ENCODE measurements at regions not wholly inside any gene's neighbourhood (a gene's known extent, or its start where the extent isn't known, plus 50 kb on each side); places are given as distances from the start of the nearest gene placed in this dataset.

DNA sequence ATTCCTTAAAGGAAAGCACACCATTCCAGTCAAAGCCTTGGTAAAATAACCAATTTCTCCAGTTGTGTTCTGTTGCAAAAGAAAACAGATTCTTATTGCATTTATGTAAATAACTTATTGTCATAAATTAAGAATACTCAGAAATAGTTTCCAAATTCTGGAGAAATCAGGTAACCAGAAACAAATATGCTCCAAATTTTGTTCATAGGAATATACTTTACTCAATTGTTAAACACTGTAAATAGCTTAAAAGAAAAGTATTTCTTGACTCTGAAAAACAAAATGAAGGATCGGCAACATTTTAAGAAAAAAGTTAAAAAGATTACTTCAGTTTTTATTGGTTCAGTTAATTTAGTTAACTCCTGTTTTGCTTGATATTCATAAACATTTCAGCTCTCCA is 67.1 kb upstream of the PIK3CG start:
- Histone ChIP-seq H3K27ac (no peak overlapping the region), H3K36me3 (no peaks in the 10 kb centered on the region), H3K4me1 (no peaks in the 10 kb centered on the region), H3K9me3 (no peaks in the 10 kb centered on the region), H3K27me3 (no peaks in the 10 kb centered on the region), H3K4me3 (no peak overlapping the region)
- DNase-seq = no peak
- 89 to 100% methylated on average over 1 of the region's 1 CpG for WGBS, 2 donors
- TF ChIP-seq, protein P1, sequence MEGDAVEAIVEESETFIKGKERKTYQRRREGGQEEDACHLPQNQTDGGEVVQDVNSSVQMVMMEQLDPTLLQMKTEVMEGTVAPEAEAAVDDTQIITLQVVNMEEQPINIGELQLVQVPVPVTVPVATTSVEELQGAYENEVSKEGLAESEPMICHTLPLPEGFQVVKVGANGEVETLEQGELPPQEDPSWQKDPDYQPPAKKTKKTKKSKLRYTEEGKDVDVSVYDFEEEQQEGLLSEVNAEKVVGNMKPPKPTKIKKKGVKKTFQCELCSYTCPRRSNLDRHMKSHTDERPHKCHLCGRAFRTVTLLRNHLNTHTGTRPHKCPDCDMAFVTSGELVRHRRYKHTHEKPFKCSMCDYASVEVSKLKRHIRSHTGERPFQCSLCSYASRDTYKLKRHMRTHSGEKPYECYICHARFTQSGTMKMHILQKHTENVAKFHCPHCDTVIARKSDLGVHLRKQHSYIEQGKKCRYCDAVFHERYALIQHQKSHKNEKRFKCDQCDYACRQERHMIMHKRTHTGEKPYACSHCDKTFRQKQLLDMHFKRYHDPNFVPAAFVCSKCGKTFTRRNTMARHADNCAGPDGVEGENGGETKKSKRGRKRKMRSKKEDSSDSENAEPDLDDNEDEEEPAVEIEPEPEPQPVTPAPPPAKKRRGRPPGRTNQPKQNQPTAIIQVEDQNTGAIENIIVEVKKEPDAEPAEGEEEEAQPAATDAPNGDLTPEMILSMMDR (IDR thresholded peaks at IDR 0.05) = no peak
- no peak for TF ChIP-seq POLR2A (IDR thresholded peaks at IDR 0.05)
- intact Hi-C loops (cut with DNase I) = no loop called here

DNA sequence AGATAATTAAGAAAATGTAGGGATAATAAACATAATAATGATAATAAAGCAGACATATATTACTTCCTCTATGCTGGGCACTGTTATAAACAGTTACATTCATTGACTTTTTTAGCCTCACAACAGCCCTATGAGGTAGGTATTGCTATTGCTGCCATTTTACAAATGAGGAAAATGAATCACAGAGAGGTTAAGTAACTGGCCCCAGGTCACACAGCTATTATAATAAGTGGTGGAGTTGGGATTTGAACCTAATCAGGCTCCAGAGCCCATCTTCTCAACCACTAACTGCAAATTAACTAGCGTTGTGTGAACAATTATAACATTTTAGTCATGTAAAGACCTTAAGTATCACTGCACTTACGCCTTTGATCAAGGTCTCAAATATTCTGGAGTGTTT is 62.5 kb upstream of the PIK3CG start:
- Histone ChIP-seq H3K36me3 (no peaks in the 10 kb centered on the region), H3K27me3 (no peaks in the 10 kb centered on the region), H3K27ac (no peak overlapping the region), H3K4me1 (no peaks in the 10 kb centered on the region), H3K4me3 (no peak overlapping the region), H3K9me3 (no peaks in the 10 kb centered on the region)
- TF ChIP-seq, protein P1 (IDR thresholded peaks at IDR 0.05) = no peak
- no peak for TF ChIP-seq POLR2A (IDR thresholded peaks at IDR 0.05)
- intact Hi-C loops (cut with DNase I) = no loop called here
- WGBS, 2 donors = 85 to 88% methylated on average over 2 of the region's 2 CpGs
- DNase-seq = no peak

DNA sequence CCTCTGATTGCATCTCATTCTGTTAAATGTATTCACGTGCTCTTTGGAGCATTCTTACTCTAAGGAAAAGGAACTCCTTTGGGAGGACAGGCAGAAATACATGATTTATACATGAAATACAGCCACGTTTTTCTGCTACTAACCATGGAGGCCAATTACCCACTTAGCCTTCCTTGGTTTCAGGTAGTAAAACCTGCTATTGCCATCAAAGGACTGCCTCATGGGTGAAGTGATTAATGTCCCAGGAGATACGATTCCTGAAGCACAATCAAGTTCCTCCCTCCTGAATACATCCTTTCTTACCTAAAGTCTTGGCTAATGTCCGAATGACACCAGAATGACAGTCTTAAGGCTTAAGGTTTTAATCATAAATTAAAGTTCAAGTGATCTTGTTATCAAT is 58.5 kb upstream of the PIK3CG start:
- Histone ChIP-seq H3K27me3 (no peaks in the 10 kb centered on the region), H3K9me3 (no peaks in the 10 kb centered on the region), H3K27ac (no peak overlapping the region), H3K4me3 (no peak overlapping the region), H3K36me3 (no peaks in the 10 kb centered on the region), H3K4me1 (no peaks in the 10 kb centered on the region)
- WGBS, 2 donors = 58 to 61% methylated on average over 4 of the region's 4 CpGs
- intact Hi-C loops (cut with DNase I) = no loop called here
- TF ChIP-seq, protein P1 (IDR thresholded peaks at IDR 0.05) = no peak
- DNase-seq = no peak

DNA sequence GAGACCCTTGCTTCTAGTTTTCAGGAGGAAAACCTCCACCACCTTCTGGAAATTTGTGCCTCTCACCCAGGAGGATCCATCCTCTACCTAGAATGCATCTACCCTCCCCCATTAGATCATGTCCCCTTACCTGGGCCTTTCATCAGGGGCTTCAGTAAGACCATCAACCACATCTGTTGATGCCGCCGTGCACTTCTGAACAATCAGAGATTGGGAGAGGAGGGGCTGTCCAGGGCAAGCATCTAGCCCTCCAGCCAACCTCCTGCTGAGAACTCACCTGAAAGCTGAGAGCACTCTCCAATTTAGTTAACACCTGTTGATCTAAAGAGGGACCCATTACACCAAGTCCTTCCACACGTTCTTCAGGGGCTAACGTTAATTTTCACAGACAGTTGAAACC is 57.6 kb upstream of the PIK3CG start:
- WGBS, 2 donors = 73 to 82% methylated on average over 4 of the region's 4 CpGs
- no peaks in the 10 kb centered on the region for H3K4me1 ChIP-seq
- TF ChIP-seq POLR2A (IDR thresholded peaks at IDR 0.05) = no peak
- TF ChIP-seq, protein P1 (IDR thresholded peaks at IDR 0.05) = no peak
- DNase-seq = no peak
- intact Hi-C loops (cut with DNase I) = no loop called here
- H3K36me3 ChIP-seq = no peaks in the 10 kb centered on the region
- no peak overlapping the region for H3K27ac ChIP-seq
- H3K9me3 ChIP-seq = no peaks in the 10 kb centered on the region
- H3K27me3 ChIP-seq = no peaks in the 10 kb centered on the region
- no peak overlapping the region for H3K4me3 ChIP-seq

DNA sequence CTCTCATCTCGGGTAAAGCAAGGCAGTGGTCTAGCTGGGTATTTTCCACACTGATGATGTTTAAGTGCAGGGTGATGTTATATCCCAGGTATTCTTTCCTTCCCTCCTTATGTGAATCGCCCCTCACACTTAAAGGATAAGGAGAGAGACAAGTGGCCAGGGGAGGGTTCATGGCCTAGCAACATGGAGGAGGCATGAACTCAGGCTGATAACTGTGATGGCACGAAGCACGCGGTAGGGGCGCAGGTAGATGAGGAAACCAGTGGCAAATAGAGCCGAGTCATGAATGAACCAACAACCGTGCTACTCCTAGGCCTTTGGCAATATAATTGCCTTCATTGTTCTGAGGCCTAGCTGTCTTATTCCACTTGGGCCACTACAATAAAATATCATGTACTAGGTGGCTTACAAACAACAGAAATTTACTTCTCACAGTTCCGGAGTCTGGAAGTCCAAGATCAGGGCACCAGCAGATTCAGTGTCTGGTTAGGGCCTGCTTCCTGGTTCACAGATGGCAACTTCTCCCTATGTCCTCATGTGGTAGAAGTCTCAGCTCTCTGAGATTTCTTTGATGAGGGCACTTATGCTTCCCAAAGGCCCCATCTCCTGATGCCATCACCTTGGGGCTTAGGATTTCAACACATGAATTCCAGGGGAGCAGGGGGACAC is 56.0 kb upstream of the PIK3CG start:
- H3K36me3 ChIP-seq = no peaks in the 10 kb centered on the region
- 90 to 94% methylated on average over 9 of the region's 9 CpGs for WGBS, 2 donors
- TF ChIP-seq POLR2A (IDR thresholded peaks at IDR 0.05) = no peak
- TF ChIP-seq, protein P1 (IDR thresholded peaks at IDR 0.05) = no peak
- H3K9me3 ChIP-seq = no peaks in the 10 kb centered on the region
- intact Hi-C loops (cut with DNase I) = no loop called here
- H3K4me3 ChIP-seq = no peak overlapping the region
- no peaks in the 10 kb centered on the region for H3K27me3 ChIP-seq
- no peak overlapping the region for H3K27ac ChIP-seq
- DNase-seq = no peak
- H3K4me1 ChIP-seq = no peaks in the 10 kb centered on the region
